ENCODE measurements at regions not wholly inside any gene's neighbourhood (a gene's known extent, or its start where the extent isn't known, plus 50 kb on each side); places are given as distances from the start of the nearest gene placed in this dataset.

- TF ChIP-seq, protein P1, sequence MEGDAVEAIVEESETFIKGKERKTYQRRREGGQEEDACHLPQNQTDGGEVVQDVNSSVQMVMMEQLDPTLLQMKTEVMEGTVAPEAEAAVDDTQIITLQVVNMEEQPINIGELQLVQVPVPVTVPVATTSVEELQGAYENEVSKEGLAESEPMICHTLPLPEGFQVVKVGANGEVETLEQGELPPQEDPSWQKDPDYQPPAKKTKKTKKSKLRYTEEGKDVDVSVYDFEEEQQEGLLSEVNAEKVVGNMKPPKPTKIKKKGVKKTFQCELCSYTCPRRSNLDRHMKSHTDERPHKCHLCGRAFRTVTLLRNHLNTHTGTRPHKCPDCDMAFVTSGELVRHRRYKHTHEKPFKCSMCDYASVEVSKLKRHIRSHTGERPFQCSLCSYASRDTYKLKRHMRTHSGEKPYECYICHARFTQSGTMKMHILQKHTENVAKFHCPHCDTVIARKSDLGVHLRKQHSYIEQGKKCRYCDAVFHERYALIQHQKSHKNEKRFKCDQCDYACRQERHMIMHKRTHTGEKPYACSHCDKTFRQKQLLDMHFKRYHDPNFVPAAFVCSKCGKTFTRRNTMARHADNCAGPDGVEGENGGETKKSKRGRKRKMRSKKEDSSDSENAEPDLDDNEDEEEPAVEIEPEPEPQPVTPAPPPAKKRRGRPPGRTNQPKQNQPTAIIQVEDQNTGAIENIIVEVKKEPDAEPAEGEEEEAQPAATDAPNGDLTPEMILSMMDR (IDR thresholded peaks at IDR 0.05), result no peak
- TF ChIP-seq ZFX (IDR thresholded peaks at IDR 0.05; ENCODE audit: borderline replicate concordance), result no peak
Observed at GRCh38 chr6:137334094-137334493, 114.9 kb upstream of the IFNGR1 start.
